ENCODE measurements at regions not wholly inside any gene's neighbourhood (a gene's known extent, or its start where the extent isn't known, plus 50 kb on each side); places are given as distances from the start of the nearest gene placed in this dataset.

DNA sequence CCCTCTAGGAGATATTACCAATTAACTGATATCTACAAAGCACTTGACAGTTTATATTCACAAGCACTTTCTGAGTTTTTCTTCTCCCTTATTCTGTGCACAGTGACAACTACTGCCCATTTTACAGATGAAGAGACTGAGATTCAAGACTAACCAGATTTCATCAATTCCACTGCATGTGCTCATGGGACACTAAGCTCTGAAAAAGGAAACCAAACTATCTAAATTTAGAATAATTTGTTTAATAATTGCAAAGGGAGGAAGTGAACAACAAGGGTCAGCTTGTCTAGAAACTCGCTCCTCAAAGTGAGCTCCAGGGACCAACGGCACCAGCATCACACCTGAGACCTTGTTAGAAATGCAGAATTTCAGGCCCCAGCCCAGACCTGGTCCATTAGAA is 50.8 kb upstream of the MYLIP start:
- Mint-ChIP-seq H3K9me3 (no peaks in the 10 kb centered on the region), H3K36me3 (no peaks in the 10 kb centered on the region), H3K4me1 (no peaks in the 10 kb centered on the region)

DNA sequence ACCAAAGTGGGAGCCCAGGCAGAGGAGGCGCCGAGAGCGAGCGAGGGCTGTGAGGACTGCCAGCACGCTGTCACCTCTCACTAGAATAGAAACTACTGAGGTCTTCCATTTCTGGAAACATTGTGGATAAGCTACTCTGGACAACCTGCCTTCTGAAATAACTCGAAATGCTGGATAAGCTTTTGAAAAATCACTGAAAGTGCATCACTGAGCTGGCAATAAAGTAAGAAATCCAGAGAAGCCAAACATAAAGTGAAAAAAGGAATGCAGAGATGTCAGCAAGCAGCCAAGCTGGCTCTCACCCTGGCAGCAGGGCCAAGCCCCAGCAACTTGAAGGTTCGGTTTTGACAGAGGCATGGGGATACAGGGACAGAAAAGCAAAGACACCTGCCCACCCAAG is 59.2 kb upstream of the MYLIP start:
- no peak for DNase-seq
- no peak overlapping the region for H3K4me3 Mint-ChIP-seq
- no peak overlapping the region for H3K27ac Mint-ChIP-seq
- H3K9me3 Mint-ChIP-seq = no peaks in the 10 kb centered on the region
- H3K4me1 Mint-ChIP-seq = no peaks in the 10 kb centered on the region
- peaks cover 9% of the 10 kb centered on the region for H3K27me3 Mint-ChIP-seq
- H3K36me3 Mint-ChIP-seq = no peaks in the 10 kb centered on the region

More for the DNA sequence above, 50.8 kb upstream of the MYLIP start:
- no peak overlapping the region for H3K4me3 Mint-ChIP-seq
- H3K27me3 Mint-ChIP-seq = peaks cover 5% of the 10 kb centered on the region
- H3K27ac Mint-ChIP-seq = no peak overlapping the region
- DNase-seq = no peak

DNA sequence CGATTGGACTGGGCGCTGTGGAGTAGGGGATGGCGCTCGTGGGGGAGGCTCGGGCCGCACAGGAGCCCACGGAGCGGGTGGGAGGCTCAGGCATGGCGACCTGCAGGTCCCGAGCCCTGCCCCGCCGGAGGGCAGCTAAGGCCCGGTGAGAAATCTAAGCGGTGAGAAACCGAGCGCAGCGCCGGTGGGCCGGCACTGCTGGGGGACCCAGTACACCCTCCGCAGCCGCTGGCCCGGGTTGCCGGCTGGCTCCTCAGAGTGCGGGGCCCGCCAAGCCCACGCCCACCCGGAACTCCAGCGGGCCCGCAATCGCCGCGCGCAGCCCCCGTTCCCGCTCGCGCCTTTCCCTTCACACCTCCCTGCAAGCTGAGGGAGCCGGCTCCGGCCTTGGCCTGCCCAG is 59.7 kb upstream of the MYLIP start:
- Mint-ChIP-seq H3K36me3 (no peaks in the 10 kb centered on the region), H3K27ac (no peak overlapping the region), H3K9me3 (no peaks in the 10 kb centered on the region), H3K4me1 (no peaks in the 10 kb centered on the region), H3K27me3 (peaks cover 9% of the 10 kb centered on the region), H3K4me3 (no peak overlapping the region)
- no peak for DNase-seq

DNA sequence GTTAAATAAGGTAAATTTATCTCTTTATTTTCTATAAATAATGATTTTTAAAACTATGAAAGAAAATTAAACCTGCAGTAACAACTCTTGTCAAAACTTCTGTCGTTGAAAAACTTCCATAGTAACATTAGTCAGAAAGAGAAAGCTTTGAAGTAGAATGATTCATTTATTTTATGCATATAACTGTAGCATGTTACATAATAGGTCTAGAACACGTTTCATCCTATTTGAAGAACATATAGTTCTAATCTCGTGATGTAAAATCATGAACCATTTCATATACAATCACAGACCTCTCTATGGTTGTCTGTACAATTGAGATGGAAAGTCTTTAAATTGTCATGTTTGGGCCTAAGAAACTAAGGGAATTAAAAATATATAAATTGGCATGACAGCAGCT is 61.3 kb upstream of the MYLIP start:
- DNase-seq = no peak
- Mint-ChIP-seq H3K4me1 (no peaks in the 10 kb centered on the region), H3K36me3 (no peaks in the 10 kb centered on the region), H3K4me3 (no peak overlapping the region), H3K27me3 (peaks cover 4% of the 10 kb centered on the region), H3K9me3 (no peaks in the 10 kb centered on the region), H3K27ac (no peak overlapping the region)

DNA sequence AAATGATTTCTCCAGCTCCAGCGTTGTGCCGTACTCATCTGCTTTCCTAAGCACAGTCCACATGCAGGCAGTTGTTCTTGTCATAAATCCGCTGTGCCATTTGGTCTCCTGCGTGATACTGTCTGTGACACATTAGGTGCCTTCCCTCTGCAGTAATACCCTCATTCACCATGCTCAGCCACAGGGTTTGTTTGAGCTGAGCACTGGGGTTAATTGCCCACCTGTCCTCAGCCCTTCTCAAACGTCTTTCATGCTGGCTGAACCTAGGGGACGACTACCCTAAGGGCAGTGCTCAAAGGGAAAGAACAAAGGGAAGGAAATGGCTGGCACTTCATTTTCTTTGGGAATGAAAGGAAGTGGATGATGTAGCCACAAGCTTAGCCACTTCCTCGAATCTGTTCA is 64.2 kb upstream of the MYLIP start:
- no peaks in the 10 kb centered on the region for H3K4me1 Mint-ChIP-seq
- no peak overlapping the region for H3K27ac Mint-ChIP-seq
- H3K9me3 Mint-ChIP-seq = no peaks in the 10 kb centered on the region
- H3K4me3 Mint-ChIP-seq = no peak overlapping the region
- peaks cover 4% of the 10 kb centered on the region for H3K27me3 Mint-ChIP-seq
- DNase-seq = no peak
- no peaks in the 10 kb centered on the region for H3K36me3 Mint-ChIP-seq

DNA sequence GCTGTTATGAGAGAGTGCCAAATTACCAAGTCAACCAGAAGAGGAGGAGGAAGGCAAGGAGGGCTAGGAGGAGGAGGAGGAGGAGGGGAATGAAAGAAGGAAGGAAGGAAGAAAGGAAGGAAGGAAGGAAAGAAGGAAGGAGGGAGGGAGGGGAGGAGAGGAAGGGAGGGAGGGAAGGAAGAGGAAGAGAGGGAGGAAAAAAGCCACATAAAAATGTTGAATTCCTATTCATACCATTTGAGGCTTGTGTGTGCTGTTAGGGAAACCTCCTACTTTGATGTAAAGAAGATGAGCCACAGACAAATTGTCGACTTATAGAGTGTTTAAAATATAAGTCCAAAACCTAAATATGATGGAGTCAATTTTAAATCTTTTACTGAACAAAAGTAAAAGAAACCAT is 65.3 kb upstream of the MYLIP start:
- H3K4me1 Mint-ChIP-seq = no peaks in the 10 kb centered on the region

DNA sequence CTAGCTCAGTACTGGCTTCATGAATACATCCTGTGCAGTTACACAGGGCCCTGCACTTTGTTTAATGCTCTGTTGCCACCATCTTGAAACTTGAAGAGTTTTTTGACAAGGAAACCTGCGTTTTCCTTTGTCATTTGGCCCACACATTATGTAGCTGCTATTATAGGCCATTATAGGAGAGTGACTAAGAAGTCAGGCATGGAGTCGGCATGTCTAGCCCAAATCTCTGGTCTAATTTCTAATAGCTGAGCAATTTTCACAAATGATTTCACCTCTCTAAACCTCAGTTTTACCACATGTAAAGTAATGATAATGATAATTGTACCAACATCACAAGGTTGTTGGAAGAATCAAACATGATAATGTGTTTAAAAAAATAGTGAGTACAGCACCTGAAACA is 67.1 kb upstream of the MYLIP start:
- Mint-ChIP-seq H3K27me3 (peaks cover 4% of the 10 kb centered on the region), H3K36me3 (no peaks in the 10 kb centered on the region), H3K9me3 (no peaks in the 10 kb centered on the region), H3K4me1 (no peaks in the 10 kb centered on the region), H3K27ac (no peak overlapping the region), H3K4me3 (no peak overlapping the region)
- DNase-seq = no peak

More for the DNA sequence above, 65.3 kb upstream of the MYLIP start:
- no peak for DNase-seq
- no peaks in the 10 kb centered on the region for H3K9me3 Mint-ChIP-seq
- H3K27me3 Mint-ChIP-seq = peaks cover 4% of the 10 kb centered on the region
- no peak overlapping the region for H3K27ac Mint-ChIP-seq
- H3K4me3 Mint-ChIP-seq = no peak overlapping the region
- no peaks in the 10 kb centered on the region for H3K36me3 Mint-ChIP-seq

DNA sequence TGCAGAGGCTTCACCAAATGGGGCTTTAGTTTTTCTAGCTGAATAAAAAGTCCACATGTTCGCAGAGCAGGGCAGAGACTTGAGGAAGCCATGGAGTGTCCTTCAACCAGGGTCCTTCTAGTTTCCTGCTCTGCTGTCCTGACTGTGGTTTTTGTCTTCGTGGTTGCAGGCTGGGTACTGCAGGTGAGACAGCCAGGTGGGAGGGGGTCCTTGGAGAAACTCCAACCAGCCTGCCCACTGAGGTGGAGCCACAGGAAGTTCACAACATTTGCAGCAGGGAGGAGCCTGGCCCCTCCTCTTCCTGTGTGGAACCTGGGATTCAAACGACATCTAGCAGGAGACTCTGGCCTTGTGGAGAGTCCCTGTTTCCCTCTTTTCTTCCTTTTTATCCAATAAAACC is 68.8 kb upstream of the MYLIP start:
- H3K27ac Mint-ChIP-seq = no peak overlapping the region

DNA sequence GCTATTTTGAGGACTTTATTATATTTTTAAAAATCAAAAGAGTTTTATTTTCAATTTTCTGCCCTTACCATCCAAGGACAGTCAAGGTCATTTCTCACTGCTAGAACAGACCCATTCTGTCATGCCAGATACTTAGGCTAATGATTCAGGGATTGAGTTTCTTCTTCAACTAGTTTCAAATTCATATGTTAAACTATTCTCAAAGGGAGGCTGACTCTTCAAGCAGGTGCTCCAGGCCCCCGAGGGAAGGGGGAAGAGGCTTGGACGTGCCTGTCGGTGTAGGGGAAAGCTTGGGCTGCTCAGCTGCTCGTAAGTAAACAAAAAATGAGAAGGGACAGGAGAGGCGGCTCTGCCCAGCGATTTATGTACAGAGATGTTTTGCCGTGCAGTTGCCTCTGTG is 69.4 kb upstream of the MYLIP start:
- Mint-ChIP-seq H3K36me3 (no peaks in the 10 kb centered on the region), H3K27me3 (peaks cover 1% of the 10 kb centered on the region), H3K4me3 (no peak overlapping the region), H3K4me1 (no peaks in the 10 kb centered on the region), H3K27ac (no peak overlapping the region), H3K9me3 (no peaks in the 10 kb centered on the region)
- no peak for DNase-seq

More for the DNA sequence above, 68.8 kb upstream of the MYLIP start:
- Mint-ChIP-seq H3K27me3 (no peaks in the 10 kb centered on the region), H3K36me3 (no peaks in the 10 kb centered on the region), H3K9me3 (no peaks in the 10 kb centered on the region), H3K4me1 (no peaks in the 10 kb centered on the region), H3K4me3 (no peak overlapping the region)
- DNase-seq = no peak

DNA sequence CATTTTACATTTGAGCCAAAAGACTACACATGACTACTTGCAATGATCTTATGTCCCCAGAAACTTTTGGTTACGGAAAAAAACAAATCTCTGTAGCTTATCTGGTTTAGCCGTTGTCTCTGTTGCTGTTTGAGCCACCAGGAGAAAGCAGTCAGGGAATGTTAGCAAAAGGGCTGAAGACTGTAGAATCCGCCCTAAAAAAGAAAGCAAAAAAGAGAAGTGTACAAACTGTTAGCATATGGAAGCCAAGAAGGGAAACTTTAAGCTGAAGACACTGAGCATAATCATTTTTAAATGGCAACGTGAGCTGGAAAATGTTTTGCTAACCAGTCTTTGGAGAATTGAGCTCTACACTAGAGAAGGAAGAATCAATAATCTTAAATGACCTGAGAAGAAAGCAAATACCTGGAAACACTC is 69.9 kb upstream of the MYLIP start:
- H3K27ac Mint-ChIP-seq = no peak overlapping the region
- no peak overlapping the region for H3K4me3 Mint-ChIP-seq
- no peak for DNase-seq
- peaks cover 3% of the 10 kb centered on the region for H3K27me3 Mint-ChIP-seq
- no peaks in the 10 kb centered on the region for H3K36me3 Mint-ChIP-seq
- H3K9me3 Mint-ChIP-seq = no peaks in the 10 kb centered on the region
- no peaks in the 10 kb centered on the region for H3K4me1 Mint-ChIP-seq

DNA sequence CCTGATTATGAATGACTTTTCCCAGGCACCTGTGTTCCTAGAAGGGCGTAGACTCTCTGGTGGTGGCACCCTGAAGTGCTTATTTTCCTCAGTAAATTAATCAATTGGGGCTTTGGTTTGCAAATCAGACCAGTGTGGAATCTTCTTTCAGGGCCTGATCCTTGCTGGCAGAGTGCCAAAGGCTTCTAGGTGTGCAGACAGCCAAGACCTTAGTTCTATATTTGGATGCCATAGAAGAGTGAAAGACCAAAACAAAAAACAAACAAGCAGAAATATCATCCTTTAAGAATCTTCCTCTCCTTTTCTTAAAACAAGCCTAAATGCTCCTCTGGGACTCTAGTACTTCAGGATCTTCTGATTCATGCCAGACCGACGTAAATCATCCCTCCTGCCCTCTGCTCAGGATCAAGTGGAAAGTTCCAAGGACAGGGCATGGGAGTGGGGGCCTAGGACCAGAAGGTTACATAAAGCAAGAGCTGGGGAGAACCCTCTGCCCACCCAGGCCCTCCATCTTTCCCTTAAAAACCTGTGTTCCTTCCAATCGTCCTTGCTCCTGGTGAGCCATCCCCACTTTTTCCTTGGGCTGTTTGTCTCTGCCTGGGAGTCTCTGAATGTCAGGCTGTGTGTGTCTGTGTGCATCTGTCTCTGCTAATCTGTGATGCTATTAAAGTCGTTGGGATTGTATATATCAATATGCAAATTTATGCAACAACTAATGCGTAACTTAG is 70.5 kb upstream of the MYLIP start:
- no peak for DNase-seq
- Mint-ChIP-seq H3K36me3 (no peaks in the 10 kb centered on the region), H3K27me3 (peaks cover 3% of the 10 kb centered on the region), H3K4me1 (no peaks in the 10 kb centered on the region), H3K4me3 (no peak overlapping the region), H3K27ac (no peak overlapping the region), H3K9me3 (no peaks in the 10 kb centered on the region)

DNA sequence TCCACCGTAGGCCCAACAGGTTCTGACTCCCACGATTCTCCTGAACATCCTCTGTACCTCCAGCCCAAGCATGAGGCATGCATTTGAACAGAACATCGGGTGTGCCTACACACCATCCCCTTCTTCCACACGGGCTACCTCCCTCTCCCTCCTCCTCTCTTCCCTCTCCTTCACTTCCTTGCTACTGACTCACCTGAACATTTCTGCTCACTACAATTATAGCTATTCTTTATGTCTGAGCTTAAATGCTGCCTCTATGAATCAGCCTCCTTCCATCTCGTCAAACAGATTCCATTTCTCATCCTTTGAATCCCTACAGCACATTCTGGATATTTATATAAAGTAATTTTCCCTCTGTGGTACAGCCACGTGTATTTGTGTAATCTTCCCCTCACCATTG is 71.4 kb upstream of the MYLIP start:
- Mint-ChIP-seq H3K4me3 (no peak overlapping the region), H3K4me1 (no peaks in the 10 kb centered on the region), H3K27me3 (peaks cover 3% of the 10 kb centered on the region), H3K27ac (no peak overlapping the region), H3K9me3 (no peaks in the 10 kb centered on the region), H3K36me3 (no peaks in the 10 kb centered on the region)
- no peak for DNase-seq

DNA sequence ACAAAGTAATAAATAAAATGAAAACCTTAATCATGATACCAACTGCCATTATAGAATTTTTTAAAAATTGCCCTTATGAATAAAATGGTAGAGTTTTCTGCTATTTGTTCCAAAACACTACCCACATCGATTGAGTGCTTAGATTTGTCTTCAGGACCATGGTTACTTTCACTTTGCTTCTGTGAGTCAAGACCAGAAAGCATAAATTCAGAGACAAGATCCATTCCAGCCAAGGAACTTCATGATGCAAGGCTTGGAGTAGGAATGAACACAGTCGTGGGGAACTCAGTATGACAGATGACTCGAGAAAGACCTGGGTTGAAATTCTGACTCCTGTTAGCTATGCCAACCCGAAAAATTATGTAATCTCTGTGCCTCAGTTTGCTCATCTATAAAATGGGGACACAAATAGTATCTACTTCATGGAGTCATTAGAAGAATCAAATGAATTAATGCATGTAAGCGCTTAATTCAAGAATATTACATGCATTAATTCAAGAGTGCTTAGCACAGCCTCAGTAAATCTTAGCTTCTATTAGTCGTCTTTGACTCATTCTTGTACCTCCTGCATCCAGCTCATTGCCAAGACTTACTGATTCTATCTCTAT is 72.5 kb upstream of the MYLIP start:
- Mint-ChIP-seq H3K27ac (no peak overlapping the region), H3K36me3 (no peaks in the 10 kb centered on the region), H3K4me1 (no peaks in the 10 kb centered on the region), H3K27me3 (peaks cover 3% of the 10 kb centered on the region), H3K4me3 (no peak overlapping the region), H3K9me3 (no peaks in the 10 kb centered on the region)
- DNase-seq = no peak

DNA sequence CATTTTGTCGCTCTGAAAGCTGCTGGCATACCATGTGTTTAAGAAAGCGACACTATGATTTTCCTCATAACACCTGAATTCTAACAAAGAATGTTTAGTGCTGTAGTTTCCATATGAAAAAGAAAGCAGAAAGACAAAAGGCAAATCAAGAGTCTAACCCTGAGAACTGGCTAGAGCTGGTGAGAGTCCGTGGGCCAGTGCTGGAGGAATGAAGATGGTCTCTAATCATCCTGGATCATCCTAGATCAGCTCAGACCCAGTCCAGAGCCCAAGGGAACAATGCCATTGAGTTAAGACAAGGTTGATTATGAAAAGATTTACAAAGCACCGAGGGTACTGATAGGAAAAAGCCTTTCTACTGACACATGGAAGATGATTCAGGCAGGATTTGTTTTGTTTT is 73.0 kb upstream of the MYLIP start:
- Mint-ChIP-seq H3K4me1 (no peaks in the 10 kb centered on the region), H3K27me3 (peaks cover 3% of the 10 kb centered on the region), H3K27ac (no peak overlapping the region), H3K4me3 (no peak overlapping the region), H3K9me3 (no peaks in the 10 kb centered on the region), H3K36me3 (no peaks in the 10 kb centered on the region)
- no peak for DNase-seq

DNA sequence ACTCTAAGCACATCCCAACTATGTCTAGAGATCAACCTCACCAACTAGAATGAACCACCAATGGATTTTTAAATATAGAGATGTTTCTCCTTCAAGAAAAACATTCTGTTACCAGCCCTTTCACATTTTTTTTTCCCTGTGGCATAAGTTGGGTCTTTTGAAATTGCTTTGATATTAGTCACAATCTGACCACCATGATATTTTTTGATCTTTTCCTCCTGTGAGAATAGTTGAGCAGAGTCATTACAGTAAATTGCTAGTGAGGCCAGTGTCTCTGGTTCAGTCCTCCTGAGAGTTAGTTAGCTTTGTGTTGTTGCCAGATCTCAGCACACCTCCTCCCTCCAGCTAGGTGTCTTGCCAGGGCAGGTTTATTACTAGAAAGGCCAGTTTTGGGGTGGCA is 79.7 kb upstream of the MYLIP start:
- H3K27me3 Mint-ChIP-seq = no peaks in the 10 kb centered on the region
- DNase-seq = no peak
- no peak overlapping the region for H3K4me3 Mint-ChIP-seq
- no peak overlapping the region for H3K27ac Mint-ChIP-seq
- H3K4me1 Mint-ChIP-seq = no peaks in the 10 kb centered on the region
- no peaks in the 10 kb centered on the region for H3K36me3 Mint-ChIP-seq
- H3K9me3 Mint-ChIP-seq = no peaks in the 10 kb centered on the region

DNA sequence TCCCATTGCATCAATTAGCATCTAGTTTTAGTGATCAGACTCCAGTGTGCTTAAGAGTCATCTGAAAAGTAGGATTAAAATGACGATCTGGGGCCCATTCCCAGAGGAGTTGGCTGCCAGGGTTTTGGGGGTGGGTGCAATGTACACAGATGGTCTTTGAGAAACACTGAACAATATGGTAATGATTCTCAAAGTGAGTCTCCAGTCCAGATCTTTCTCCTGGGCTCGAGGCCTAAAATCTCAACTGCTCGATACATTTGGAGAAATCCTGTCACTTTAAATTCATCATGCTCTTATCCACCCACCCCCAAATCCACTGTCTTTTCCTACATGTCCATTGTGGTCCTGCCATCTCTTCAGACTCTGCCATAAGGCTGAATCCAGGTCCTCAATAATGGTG is 80.7 kb upstream of the MYLIP start:
- Mint-ChIP-seq H3K36me3 (no peaks in the 10 kb centered on the region), H3K4me3 (no peak overlapping the region), H3K27ac (no peak overlapping the region), H3K4me1 (no peaks in the 10 kb centered on the region), H3K9me3 (no peaks in the 10 kb centered on the region), H3K27me3 (no peaks in the 10 kb centered on the region)
- no peak for DNase-seq
